Activated naive CD8-positive, alpha-beta T cell treated with anti-CD3 and anti-CD28 coated beads, Interleukin-2, amount 50 U/mL, for 24 hours (primary cell): ENCODE measurements at regions not wholly inside any gene's neighbourhood (a gene's known extent, or its start where the extent isn't known, plus 50 kb on each side); places are given as distances from the start of the nearest gene placed in this dataset.

ENCODE experiments used
- ATAC-seq: fragments of 150-1000 bp; cut with Tn5 transposase; one replicate; pipeline ENCODE4 v1.10.0; 2021
- DNase-seq: peaks from one replicate; pipeline ENCODE4 v3.0.0; 2021
- H3K27ac Mint-ChIP-seq: one replicate; pipeline ENCODE4 v1.8.0; 2021; ENCODE audit warnings: mild to moderate bottlenecking, mixed read lengths
- H3K27me3 Mint-ChIP-seq: one replicate; pipeline ENCODE4 v1.8.0; 2021; ENCODE audit warnings: mixed read lengths
- H3K36me3 Mint-ChIP-seq: one replicate; pipeline ENCODE4 v1.8.0; 2021; ENCODE audit warnings: low read depth, mixed read lengths
- H3K4me1 Mint-ChIP-seq: one replicate; pipeline ENCODE4 v1.8.0; 2021; ENCODE audit warnings: mixed read lengths
- H3K4me3 Mint-ChIP-seq: one replicate; pipeline ENCODE4 v1.8.0; 2021; ENCODE audit warnings: mild to moderate bottlenecking, moderate library complexity, mixed read lengths
- H3K9me3 Mint-ChIP-seq: one replicate; pipeline ENCODE4 v1.8.0; 2021; ENCODE audit warnings: mixed read lengths

- no peaks in the 10 kb centered on the region for H3K27me3 Mint-ChIP-seq
- no peak for DNase-seq
- H3K4me1 Mint-ChIP-seq: no peaks in the 10 kb centered on the region
- no peak overlapping the region for H3K27ac Mint-ChIP-seq
- ATAC-seq: no peak
- H3K9me3 Mint-ChIP-seq: no peaks in the 10 kb centered on the region
- no peaks in the 10 kb centered on the region for H3K36me3 Mint-ChIP-seq
- no peak overlapping the region for H3K4me3 Mint-ChIP-seq
Observed at GRCh38 chr22:46091277-46091977, 58.9 kb upstream of the PPARA start.

GRCh38 chr22:46092011-46092410 lies 58.3 kb upstream of the PPARA start:
- H3K36me3 Mint-ChIP-seq: no peaks in the 10 kb centered on the region
- H3K4me3 Mint-ChIP-seq: no peak overlapping the region
- no peaks in the 10 kb centered on the region for H3K27me3 Mint-ChIP-seq
- ATAC-seq (no peak), DNase-seq (no peak)
- H3K4me1 Mint-ChIP-seq: no peaks in the 10 kb centered on the region
- no peak overlapping the region for H3K27ac Mint-ChIP-seq
- H3K9me3 Mint-ChIP-seq: no peaks in the 10 kb centered on the region

- Mint-ChIP-seq H3K4me1 (no peaks in the 10 kb centered on the region), H3K27me3 (no peaks in the 10 kb centered on the region), H3K27ac (no peak overlapping the region), H3K36me3 (no peaks in the 10 kb centered on the region), H3K9me3 (no peaks in the 10 kb centered on the region), H3K4me3 (no peak overlapping the region)
- no peak for ATAC-seq
- DNase-seq: no peak
Observed at GRCh38 chr22:46092670-46093410, 57.5 kb upstream of the PPARA start.

- Mint-ChIP-seq H3K4me1 (no peaks in the 10 kb centered on the region), H3K36me3 (no peaks in the 10 kb centered on the region), H3K9me3 (no peaks in the 10 kb centered on the region), H3K4me3 (no peak overlapping the region), H3K27me3 (no peaks in the 10 kb centered on the region), H3K27ac (no peak overlapping the region)
- DNase-seq (no peak), ATAC-seq (no peak)
Observed at GRCh38 chr22:46093796-46094195, 56.5 kb upstream of the PPARA start.

GRCh38 chr22:46094676-46095075 lies 55.6 kb upstream of the PPARA start:
- no peaks in the 10 kb centered on the region for H3K36me3 Mint-ChIP-seq
- no peaks in the 10 kb centered on the region for H3K27me3 Mint-ChIP-seq
- ATAC-seq (no peak), DNase-seq (no peak)
- H3K4me1 Mint-ChIP-seq: no peaks in the 10 kb centered on the region
- H3K9me3 Mint-ChIP-seq: no peaks in the 10 kb centered on the region
- no peak overlapping the region for H3K27ac Mint-ChIP-seq
- no peak overlapping the region for H3K4me3 Mint-ChIP-seq

- Mint-ChIP-seq H3K27ac (no peak overlapping the region), H3K27me3 (no peaks in the 10 kb centered on the region), H3K4me3 (no peak overlapping the region), H3K36me3 (no peaks in the 10 kb centered on the region), H3K9me3 (no peaks in the 10 kb centered on the region), H3K4me1 (no peaks in the 10 kb centered on the region)
- ATAC-seq (no peak), DNase-seq (no peak)
Observed at GRCh38 chr22:46096051-46096450, 54.3 kb upstream of the PPARA start.

- no peak overlapping the region for H3K4me3 Mint-ChIP-seq
- H3K4me1 Mint-ChIP-seq: no peaks in the 10 kb centered on the region
- no peaks in the 10 kb centered on the region for H3K36me3 Mint-ChIP-seq
- no peaks in the 10 kb centered on the region for H3K27me3 Mint-ChIP-seq
- H3K9me3 Mint-ChIP-seq: no peaks in the 10 kb centered on the region
- DNase-seq (no peak), ATAC-seq (no peak)
- H3K27ac Mint-ChIP-seq: no peak overlapping the region
Observed at GRCh38 chr22:46096706-46097230, 53.6 kb upstream of the PPARA start.

- H3K4me1 Mint-ChIP-seq: no peaks in the 10 kb centered on the region
- DNase-seq: no peak
- H3K27me3 Mint-ChIP-seq: no peaks in the 10 kb centered on the region
- H3K9me3 Mint-ChIP-seq: no peaks in the 10 kb centered on the region
- no peak for ATAC-seq
- no peak overlapping the region for H3K27ac Mint-ChIP-seq
- H3K36me3 Mint-ChIP-seq: no peaks in the 10 kb centered on the region
- H3K4me3 Mint-ChIP-seq: no peak overlapping the region
Observed at GRCh38 chr22:46097268-46097900, 52.9 kb upstream of the PPARA start.

GRCh38 chr22:46098525-46099475 lies 51.5 kb upstream of the PPARA start:
- no peak for ATAC-seq
- H3K27ac Mint-ChIP-seq: no peak overlapping the region
- no peak for DNase-seq
- H3K36me3 Mint-ChIP-seq: no peaks in the 10 kb centered on the region
- no peaks in the 10 kb centered on the region for H3K9me3 Mint-ChIP-seq
- no peak overlapping the region for H3K4me3 Mint-ChIP-seq
- no peaks in the 10 kb centered on the region for H3K27me3 Mint-ChIP-seq
- no peaks in the 10 kb centered on the region for H3K4me1 Mint-ChIP-seq

GRCh38 chr22:46099740-46100139 lies 50.6 kb upstream of the PPARA start:
- H3K27ac Mint-ChIP-seq: no peak overlapping the region
- DNase-seq: no peak
- no peak for ATAC-seq
- no peaks in the 10 kb centered on the region for H3K4me1 Mint-ChIP-seq
- no peaks in the 10 kb centered on the region for H3K27me3 Mint-ChIP-seq
- no peak overlapping the region for H3K4me3 Mint-ChIP-seq
- H3K36me3 Mint-ChIP-seq: no peaks in the 10 kb centered on the region
- no peaks in the 10 kb centered on the region for H3K9me3 Mint-ChIP-seq

- DNase-seq (no peak), ATAC-seq (no peak)
- Mint-ChIP-seq H3K27ac (no peak overlapping the region), H3K27me3 (no peaks in the 10 kb centered on the region), H3K36me3 (no peaks in the 10 kb centered on the region), H3K9me3 (no peaks in the 10 kb centered on the region), H3K4me1 (no peaks in the 10 kb centered on the region), H3K4me3 (no peak overlapping the region)
Observed at GRCh38 chr22:46100401-46101105, 49.8 kb upstream of the PPARA start.
